ENCODE measurements at regions not wholly inside any gene's neighbourhood (a gene's known extent, or its start where the extent isn't known, plus 50 kb on each side); places are given as distances from the start of the nearest gene placed in this dataset.

GRCh38 chr1:234957330-234958065, 171.1 kb downstream of the TOMM20 start (continued):
- TF ChIP-seq ZBTB40 (IDR thresholded peaks at IDR 0.05) (no peak), ZBTB40 (CRISPR knock-in tag; IDR thresholded peaks at IDR 0.05) (peak; percentile 79), ZNF891 (CRISPR knock-in tag; IDR thresholded peaks at IDR 0.05) (peak; percentile 89; the same call in 1 of the 2 replicates), ZBTB7B (CRISPR knock-in tag; IDR thresholded peaks at IDR 0.05) (peak; percentile 71), ATF4 (CRISPR knock-in tag; IDR thresholded peaks at IDR 0.05) (peak in 1 of 2 experiments; percentile 85; a peak in 2 of 4 replicates), ZNF572 (CRISPR knock-in tag; IDR thresholded peaks at IDR 0.05) (no peak), ZNF687 (CRISPR knock-in tag; IDR thresholded peaks at IDR 0.05) (no peak; the same call in 1 of the 2 replicates), FOXK1 (CRISPR knock-in tag; IDR thresholded peaks at IDR 0.05; ENCODE audit: borderline replicate concordance, low read depth) (peak; percentile 77; the same call in 1 of the 2 replicates), RBM22 (optimal IDR thresholded peaks at IDR 0.05; ENCODE audit: low read length) (no peak), ZNF253 (CRISPR knock-in tag; IDR thresholded peaks at IDR 0.05; ENCODE audit: borderline replicate concordance) (no peak), ZFAT (CRISPR knock-in tag; conservative IDR thresholded peaks at IDR 0.05) (no peak), THAP7 (CRISPR knock-in tag; IDR thresholded peaks at IDR 0.05) (no peak; the same call in 1 of the 2 replicates), MXI1 (IDR thresholded peaks at IDR 0.05; ENCODE audit: borderline replicate concordance, low read depth, low read length) (peak; percentile 52; the same call in 1 of the 3 replicates)
